Endothelial cell of umbilical vein (primary cell): ENCODE measurements at regions not wholly inside any gene's neighbourhood (a gene's known extent, or its start where the extent isn't known, plus 50 kb on each side); places are given as distances from the start of the nearest gene placed in this dataset.

Experiments
- BruUV-seq: library from RNA; stranded (reverse); fragments of 400-500 nt; replicated peaks from 2 replicates; lab custom pipeline; 2021; lab: Mats Ljungman, UMichigan
- CTCF ChIA-PET: fragments of 300-600, 350-600 bp; sonication (Branson Sonifier 250); formaldehyde crosslinking; loops from one replicate; lab custom pipeline; 2021; ENCODE audit warnings: antibody characterized with exemption, inconsistent platforms; lab: Charles Lee
- POLR2A ChIA-PET: fragments of 300-600, 350-600 bp; sonication (Branson Sonifier 250); formaldehyde crosslinking; loops from one replicate; lab custom pipeline; 2021; ENCODE audit warnings: antibody characterized with exemption, inconsistent platforms; lab: Charles Lee
- DNase-seq: peaks from one replicate; pipeline ENCODE4 v3.0.0-alpha.2; 2011; ENCODE audit warnings: low read depth, low spot score
- FAIRE-seq: peaks from 2 replicates; lab custom pipeline; 2011; peaks lifted over from hg19 to GRCh38; lab: Jason Lieb, UNC
- H2AFZ ChIP-seq: 2 replicates; pipeline ENCODE4 v1.6.0; 2012; ENCODE audit warnings: low read depth, low read length, control low read depth, inconsistent platforms
- H3K27ac ChIP-seq: 2 replicates; pipeline ENCODE4 v1.5.1; 2011; ENCODE audit warnings: low read depth, mild to moderate bottlenecking, control low read depth, low read length, moderate library complexity; ENCODE audit not compliant: insufficient read depth
- H3K27me3 ChIP-seq, 2 experiments: 2 replicates each; pipeline versions ENCODE4 v1.6.0 to v1.6.1; 2011; ENCODE audit warnings: low read length in 2 of 2, mixed read lengths in 1 of 2; ENCODE audit not compliant: control insufficient read depth in 2 of 2, insufficient read depth in 2 of 2
- H3K36me3 ChIP-seq, 2 experiments: 2 replicates in 1 of 2; 3 replicates in 1 of 2; pipeline ENCODE4 v1.5.1; 2011; ENCODE audit warnings: low read length in 2 of 2, mild to moderate bottlenecking in 1 of 2, moderate library complexity in 1 of 2; ENCODE audit not compliant: control insufficient read depth in 2 of 2, insufficient read depth in 2 of 2; ENCODE audit errors: extremely low read depth in 1 of 2
- H3K4me1 ChIP-seq: 3 replicates; pipeline ENCODE4 v1.5.1; 2011; ENCODE audit warnings: mild to moderate bottlenecking, low read length; ENCODE audit not compliant: control insufficient read depth, insufficient read depth; ENCODE audit errors: extremely low read depth
- H3K4me2 ChIP-seq: 2 replicates; pipeline ENCODE4 v1.6.1; 2011; ENCODE audit warnings: low read length, control low read depth, mixed read lengths; ENCODE audit not compliant: insufficient read depth
- H3K4me3 ChIP-seq, 3 experiments: fragments of 200-600 bp in 1 of 3; sonication (generic), shearing (Covaris generic) in 1 of 3; replicated peaks in 1 of 3; 2 replicates each; pipeline ENCODE4 v1.5.1; 2011 to 2016; ENCODE audit warnings: control low read depth in 3 of 3, low read length in 3 of 3, mild to moderate bottlenecking in 2 of 3, inconsistent platforms in 1 of 3, low read depth in 1 of 3, moderate library complexity in 1 of 3; ENCODE audit not compliant: insufficient read depth in 1 of 3
- H3K79me2 ChIP-seq: 2 replicates; pipeline ENCODE4 v1.6.0; 2012; ENCODE audit warnings: low read length, inconsistent platforms; ENCODE audit not compliant: control insufficient read depth, insufficient read depth
- H3K9ac ChIP-seq: replicated peaks from 2 replicates; pipeline ENCODE3; 2011; ENCODE audit warnings: low read length, control low read depth; ENCODE audit not compliant: insufficient read depth; ENCODE audit errors: extremely low read depth
- H3K9me1 ChIP-seq: replicated peaks from 3 replicates; pipeline ENCODE4 v1.6.0; 2011; ENCODE audit warnings: mild to moderate bottlenecking, low read length; ENCODE audit not compliant: control insufficient read depth, insufficient read depth; ENCODE audit errors: extremely low read depth
- H3K9me3 ChIP-seq: replicated peaks from 2 replicates; pipeline ENCODE4 v1.5.1; 2012; ENCODE audit warnings: low read length, inconsistent platforms; ENCODE audit not compliant: control insufficient read depth, insufficient read depth
- H4K20me1 ChIP-seq: replicated peaks from 2 replicates; pipeline ENCODE3; 2011; ENCODE audit warnings: mild to moderate bottlenecking, low read length; ENCODE audit not compliant: control insufficient read depth, insufficient read depth; ENCODE audit errors: extremely low read depth
- CTCF ChIP-seq, 2 donors: IDR thresholded peaks; 1 replicate in 1 of 2; 2 replicates in 1 of 2; pipeline ENCODE4 v1.5.1; 2011; ENCODE audit warnings: low read length in 2 of 2, mild to moderate bottlenecking in 2 of 2, moderate library complexity in 2 of 2, control low read depth in 1 of 2, inconsistent platforms in 1 of 2, low read depth in 1 of 2; ENCODE audit not compliant: insufficient read depth in 1 of 2; ENCODE audit errors: extremely low read depth in 1 of 2
- EZH2 ChIP-seq: IDR thresholded peaks from 2 replicates; pipeline ENCODE4 v1.6.1; 2012; ENCODE audit warnings: borderline replicate concordance, low read depth, mild to moderate bottlenecking, moderate library complexity, low read length, inconsistent platforms; ENCODE audit not compliant: severe bottlenecking
- FOS ChIP-seq: IDR thresholded peaks from 2 replicates; pipeline ENCODE4 v1.6.1; 2011; ENCODE audit warnings: mild to moderate bottlenecking, low read length, moderate library complexity, borderline replicate concordance; ENCODE audit not compliant: insufficient read depth
- GATA2 ChIP-seq: IDR thresholded peaks from 2 replicates; pipeline ENCODE4 v1.7.0; 2011; ENCODE audit warnings: low read depth, mild to moderate bottlenecking, moderate library complexity, mixed read lengths, low read length; ENCODE audit not compliant: insufficient read length, insufficient read depth
- JUN ChIP-seq: IDR thresholded peaks from 2 replicates; pipeline ENCODE4 v1.6.1; 2011; ENCODE audit warnings: borderline replicate concordance, low read depth; ENCODE audit not compliant: insufficient read length, insufficient read depth
- MYC ChIP-seq: IDR thresholded peaks from one replicate; pipeline ENCODE4 v1.6.1; 2011; ENCODE audit warnings: mild to moderate bottlenecking, low read depth, low read length
- POLR2A ChIP-seq: IDR thresholded peaks from 2 replicates; pipeline ENCODE4 v1.6.1; 2012; ENCODE audit warnings: low read depth, mild to moderate bottlenecking, control low read depth, low read length
- POLR2AphosphoS5 ChIP-seq: IDR thresholded peaks from 2 replicates; pipeline ENCODE4 v1.6.1; 2012; ENCODE audit warnings: low read depth, mild to moderate bottlenecking, control low read depth, low read length, moderate library complexity; ENCODE audit not compliant: insufficient read depth
- dilution Hi-C: fragments of 300-500 bp; cut with MboI; formaldehyde crosslinking; loops from one replicate; pipeline ENCODE4 v1.15.0; 2019; ENCODE audit warnings: low sequenced_read_pairs; ENCODE audit not compliant: extremely low pct_ligation_motif_present
- intact Hi-C: fragments of 100-400 bp; cut with micrococcal nuclease; formaldehyde crosslinking; loops from one replicate; pipeline ENCODE4 v1.10.0; 2022
- TF ChIP-seq, protein P1 (sequence below): IDR thresholded peaks from 2 replicates; pipeline ENCODE4 v1.6.1; 2011; ENCODE audit not compliant: insufficient read depth, insufficient read length

DNA sequence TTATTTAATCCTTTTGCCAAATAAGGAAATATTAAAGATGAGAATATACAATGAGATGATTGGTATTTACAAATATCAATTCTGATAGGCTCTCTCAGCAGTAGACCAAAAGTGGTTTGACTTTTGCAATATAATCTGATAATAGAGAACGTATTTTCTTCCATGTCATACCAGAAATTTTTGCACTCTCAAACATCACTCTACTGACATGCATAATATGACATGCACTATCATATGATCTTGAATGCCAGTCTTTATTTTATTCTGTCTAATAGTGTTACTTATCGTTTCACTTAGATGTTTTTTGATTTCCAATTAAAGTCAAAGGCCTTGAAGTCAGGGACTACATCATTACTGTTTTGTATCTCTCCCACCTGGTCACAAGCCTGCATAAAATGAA, 259.2 kb downstream of the PCDH7 start:
- Histone ChIP-seq H3K9ac (no peak overlapping the region), H3K4me3 (no peak overlapping the region), H4K20me1 (no peaks in the 10 kb centered on the region), H3K36me3 (no peaks in the 10 kb centered on the region), H2AFZ (no peak overlapping the region), H3K4me2 (no peak overlapping the region), H3K27me3 (no peaks in the 10 kb centered on the region), H3K9me1 (no peaks in the 10 kb centered on the region), H3K79me2 (no peaks in the 10 kb centered on the region), H3K27ac (no peak overlapping the region), H3K9me3 (no peaks in the 10 kb centered on the region), H3K4me1 (no peaks in the 10 kb centered on the region)
- POLR2A ChIA-PET = no interaction called here
- intact Hi-C loops (no loop called here), dilution Hi-C loops (no loop called here)
- FAIRE-seq (no peak), DNase-seq (no peak)
- CTCF ChIA-PET = no interaction called here
- no TSS peak for BruUV-seq
- TF ChIP-seq EZH2 (no peak), FOS (no peak), JUN (no peak), GATA2 (no peak), MYC (no peak), POLR2A (no peak), POLR2AphosphoS5 (no peak), CTCF (IDR thresholded peaks at IDR 0.05; ENCODE audit: extremely low read depth in 1 of 2, insufficient read depth in 1 of 2, low read depth in 1 of 2, low read length in 2 of 2) (no peak)
- TF ChIP-seq, protein P1, sequence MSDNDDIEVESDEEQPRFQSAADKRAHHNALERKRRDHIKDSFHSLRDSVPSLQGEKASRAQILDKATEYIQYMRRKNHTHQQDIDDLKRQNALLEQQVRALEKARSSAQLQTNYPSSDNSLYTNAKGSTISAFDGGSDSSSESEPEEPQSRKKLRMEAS = no peak
